H1 (cell line): ENCODE measurements at regions not wholly inside any gene's neighbourhood (a gene's known extent, or its start where the extent isn't known, plus 50 kb on each side); places are given as distances from the start of the nearest gene placed in this dataset.

Experiments used
- CTCF ChIA-PET: fragments of 300-600 bp; sonication (Branson Sonifier 250); formaldehyde crosslinking; loops from one replicate; lab custom pipeline; 2021; ENCODE audit not compliant: partially characterized antibody; lab: Charles Lee
- POLR2A ChIA-PET: fragments of 300-600 bp; sonication (Branson Sonifier 250); formaldehyde crosslinking; loops from one replicate; lab custom pipeline; 2021; ENCODE audit warnings: inconsistent platforms; ENCODE audit not compliant: partially characterized antibody; lab: Charles Lee
- DNase-seq, 2 experiments: peaks; one replicate each; pipeline versions ENCODE4 v3.0.0 to v3.0.0-alpha.2; 2010 to 2022; ENCODE audit warnings: low spot score in 2 of 2, low read depth in 1 of 2, mixed read lengths in 1 of 2
- FAIRE-seq: peaks from 2 replicates; lab custom pipeline; 2011; peaks lifted over from hg19 to GRCh38; lab: Jason Lieb, UNC
- H2AFZ ChIP-seq: 2 replicates; pipeline ENCODE4 v1.8.1; 2012; ENCODE audit warnings: low read length, inconsistent platforms
- H2AK5ac ChIP-seq: 2 replicates; pipeline ENCODE4 v1.6.1; 2013; ENCODE audit warnings: low read depth, low read length
- H2BK120ac ChIP-seq: replicated peaks from 2 replicates; pipeline ENCODE3; 2013; ENCODE audit warnings: low read depth, low read length, inconsistent platforms
- H2BK12ac ChIP-seq: 2 replicates; pipeline ENCODE4 v1.6.1; 2013; ENCODE audit warnings: low read depth, low read length
- H2BK15ac ChIP-seq: 2 replicates; pipeline ENCODE4 v1.6.1; 2013; ENCODE audit warnings: low read length
- H2BK20ac ChIP-seq: 2 replicates; pipeline ENCODE4 v1.6.1; 2013; ENCODE audit warnings: low read length
- H2BK5ac ChIP-seq: 2 replicates; pipeline ENCODE4 v1.6.1; 2013; ENCODE audit warnings: low read depth, low read length
- H3K14ac ChIP-seq: 2 replicates; pipeline ENCODE4 v1.6.1; 2013; ENCODE audit warnings: inconsistent platforms; ENCODE audit not compliant: insufficient read length
- H3K18ac ChIP-seq: 2 replicates; pipeline ENCODE4 v1.6.1; 2013; ENCODE audit warnings: low read length; ENCODE audit errors: extremely low read depth
- H3K23ac ChIP-seq: 2 replicates; pipeline ENCODE4 v1.6.1; 2013; ENCODE audit warnings: inconsistent platforms; ENCODE audit not compliant: insufficient read length
- H3K23me2 ChIP-seq: 2 replicates; pipeline ENCODE4 v1.6.1; 2013; ENCODE audit warnings: low read depth, low read length
- H3K27ac ChIP-seq: 2 replicates; pipeline ENCODE4 v1.6.1; 2011; ENCODE audit warnings: low read depth, low read length, inconsistent platforms
- H3K27me3 ChIP-seq, 4 experiments: replicated peaks in 1 of 4; 1 replicate in 1 of 4; 2 replicates in 3 of 4; pipeline versions ENCODE4 v1.6.1 to v1.8.1; 2011 to 2013; ENCODE audit warnings: low read length in 3 of 4, mild to moderate bottlenecking in 3 of 4, inconsistent platforms in 2 of 4, mixed read lengths in 2 of 4, moderate library complexity in 1 of 4; ENCODE audit not compliant: control insufficient read depth in 3 of 4, insufficient read depth in 3 of 4; ENCODE audit errors: extremely low read depth in 1 of 4
- H3K36me3 ChIP-seq, 4 experiments: 2 replicates each; pipeline versions ENCODE4 v1.6.1 to v1.8.1; 2011 to 2013; ENCODE audit warnings: mild to moderate bottlenecking in 4 of 4, low read length in 3 of 4, moderate library complexity in 2 of 4, control low read depth in 1 of 4, inconsistent platforms in 1 of 4; ENCODE audit not compliant: insufficient read depth in 4 of 4, control insufficient read depth in 2 of 4
- H3K4ac ChIP-seq: replicated peaks from 2 replicates; pipeline ENCODE3; 2013; ENCODE audit warnings: low read length, low read depth, mixed read lengths, inconsistent platforms; ENCODE audit not compliant: insufficient read length
- H3K4me1 ChIP-seq, 4 experiments: replicated peaks in 1 of 4; 1 replicate in 1 of 4; 2 replicates in 3 of 4; pipeline versions ENCODE4 v1.6.1 to v1.8.1; 2011 to 2013; ENCODE audit warnings: low read length in 3 of 4, inconsistent platforms in 2 of 4, mixed read lengths in 1 of 4; ENCODE audit not compliant: insufficient read depth in 4 of 4, control insufficient read depth in 3 of 4
- H3K4me2 ChIP-seq, 2 experiments: 2 replicates each; pipeline versions ENCODE4 v1.6.1 to v1.8.1; 2011 to 2013; ENCODE audit warnings: low read depth in 2 of 2, low read length in 2 of 2, control low read depth in 1 of 2, inconsistent platforms in 1 of 2, mild to moderate bottlenecking in 1 of 2; ENCODE audit not compliant: insufficient read depth in 1 of 2
- H3K4me3 ChIP-seq, 4 experiments: fragments of 200-600, 300-600 bp in 1 of 4; sonication (generic), shearing (Covaris generic), sonication (Bioruptor Twin) in 1 of 4; 2 replicates each; pipeline versions ENCODE4 v1.5.1 to v1.8.1; 2011 to 2016; ENCODE audit warnings: low read length in 4 of 4, low read depth in 3 of 4, control low read depth in 2 of 4, inconsistent platforms in 2 of 4, mild to moderate bottlenecking in 2 of 4, mixed read lengths in 1 of 4, moderate library complexity in 1 of 4; ENCODE audit not compliant: insufficient read depth in 2 of 4; ENCODE audit errors: extremely low read depth in 1 of 4
- H3K56ac ChIP-seq: replicated peaks from 2 replicates; pipeline ENCODE3; 2013; ENCODE audit warnings: low read depth, mild to moderate bottlenecking, mixed read lengths, low read length, inconsistent platforms; ENCODE audit not compliant: insufficient read length
- H3K79me1 ChIP-seq: 2 replicates; pipeline ENCODE4 v1.6.1; 2013; ENCODE audit warnings: low read depth, low read length, control low read depth
- H3K79me2 ChIP-seq, 2 experiments: 2 replicates each; pipeline versions ENCODE4 v1.6.1 to v1.8.1; 2012 to 2013; ENCODE audit warnings: low read length in 2 of 2, mild to moderate bottlenecking in 2 of 2, inconsistent platforms in 1 of 2; ENCODE audit not compliant: insufficient read depth in 2 of 2, control insufficient read depth in 1 of 2
- H3K9ac ChIP-seq, 4 experiments: replicated peaks in 1 of 4; 1 replicate in 1 of 4; 2 replicates in 3 of 4; pipeline versions ENCODE4 v1.6.1 to v1.8.1; 2011 to 2013; ENCODE audit warnings: low read depth in 3 of 4, low read length in 3 of 4, control low read depth in 2 of 4, mild to moderate bottlenecking in 2 of 4, moderate library complexity in 2 of 4, inconsistent platforms in 1 of 4; ENCODE audit errors: extremely low read depth in 1 of 4
- H3K9me3 ChIP-seq, 2 experiments: 2 replicates each; pipeline versions ENCODE4 v1.6.1 to v1.8.1; 2012 to 2013; ENCODE audit warnings: mild to moderate bottlenecking in 2 of 2, moderate library complexity in 2 of 2, control low read depth in 1 of 2, inconsistent platforms in 1 of 2, low read depth in 1 of 2, low read length in 1 of 2, mixed read lengths in 1 of 2; ENCODE audit not compliant: insufficient read depth in 2 of 2
- H4K20me1 ChIP-seq, 2 experiments: replicated peaks in 1 of 2; 2 replicates each; pipeline versions ENCODE3 to v1.8.1; 2011 to 2013; ENCODE audit warnings: inconsistent platforms in 2 of 2, low read length in 2 of 2, mild to moderate bottlenecking in 1 of 2; ENCODE audit not compliant: insufficient read depth in 2 of 2, control insufficient read depth in 1 of 2
- H4K5ac ChIP-seq: 2 replicates; pipeline ENCODE4 v1.6.1; 2013; ENCODE audit warnings: low read length, low read depth, mixed read lengths, inconsistent platforms; ENCODE audit not compliant: insufficient read length
- H4K8ac ChIP-seq: 2 replicates; pipeline ENCODE4 v1.8.0; 2013; ENCODE audit warnings: mild to moderate bottlenecking, moderate library complexity, low read length, inconsistent platforms; ENCODE audit not compliant: insufficient read depth; ENCODE audit errors: extremely low read depth
- H4K91ac ChIP-seq: replicated peaks from 2 replicates; pipeline ENCODE3; 2013; ENCODE audit warnings: low read length, mixed read lengths, inconsistent platforms; ENCODE audit not compliant: insufficient read length
- CTCF ChIP-seq, 3 experiments: IDR thresholded peaks; 1 replicate in 2 of 3; 2 replicates in 1 of 3; pipeline versions ENCODE4 v1.5.1 to v1.6.1; 2011; ENCODE audit warnings: low read length in 3 of 3, mild to moderate bottlenecking in 3 of 3, inconsistent platforms in 2 of 3, low read depth in 1 of 3, moderate library complexity in 1 of 3; ENCODE audit not compliant: insufficient read depth in 1 of 3; ENCODE audit errors: control extremely low read depth in 1 of 3
- KDM5A ChIP-seq: fragments of 200-600 bp; IDR thresholded peaks from 2 replicates; pipeline ENCODE4 v1.7.1; 2012; ENCODE audit warnings: mild to moderate bottlenecking, low read length, inconsistent platforms, mixed read lengths
- POLR2A ChIP-seq, 2 experiments: IDR thresholded peaks; 1 replicate in 1 of 2; 2 replicates in 1 of 2; pipeline ENCODE4 v1.6.1; 2011; ENCODE audit warnings: low read depth in 2 of 2, low read length in 2 of 2, mild to moderate bottlenecking in 2 of 2; ENCODE audit errors: control extremely low read depth in 1 of 2
- POLR2AphosphoS5 ChIP-seq: IDR thresholded peaks from 2 replicates; pipeline ENCODE4 v1.6.1; 2011; ENCODE audit warnings: low read depth, low read length
- RBBP5 ChIP-seq: IDR thresholded peaks from 2 replicates; pipeline ENCODE4 v1.7.1; 2012; ENCODE audit warnings: low read depth, mild to moderate bottlenecking, inconsistent platforms, low read length, moderate library complexity, borderline replicate concordance
- RNF2 ChIP-seq: fragments of 200-900, 300-1000 bp; sonication (generic); IDR thresholded peaks from 2 replicates; pipeline ENCODE4 v1.7.1; 2016; ENCODE audit warnings: borderline replicate concordance, low read depth, mild to moderate bottlenecking, antibody characterized with exemption, low read length; ENCODE audit not compliant: poor library complexity, severe bottlenecking; ENCODE audit errors: missing control alignments
- SIN3A ChIP-seq, 2 experiments: IDR thresholded peaks in 1 of 2; conservative IDR thresholded peaks in 1 of 2; 2 replicates each; pipeline ENCODE4 v1.6.1; 2011 to 2012; ENCODE audit warnings: low read length in 2 of 2, improper control_type of control experiment in 1 of 2, low read depth in 1 of 2, mild to moderate bottlenecking in 1 of 2
- SIRT6 ChIP-seq: IDR thresholded peaks from one replicate; pipeline ENCODE4 v1.7.1; 2012; ENCODE audit warnings: low read length, inconsistent platforms
- YY1 ChIP-seq: IDR thresholded peaks from 2 replicates; pipeline ENCODE4 v1.6.1; 2011; ENCODE audit warnings: low read depth, mild to moderate bottlenecking, low read length
- ZNF274 ChIP-seq: IDR thresholded peaks from 2 replicates; pipeline ENCODE4 v1.7.0; 2012; ENCODE audit warnings: low read length, borderline replicate concordance; ENCODE audit errors: extremely low read depth
- WGBS, 2 experiments: shearing (Covaris generic) in 1 of 2; methylation state at CpG; one replicate each; pipeline versions ENCODE4 v1.1.6 to v1.1.7; 2013 to 2015; ENCODE audit warnings: low lambda C conversion rate in 2 of 2, mixed read lengths in 2 of 2, inconsistent platforms in 1 of 2, low coverage in 1 of 2, missing lambda C conversion rate in 1 of 2; ENCODE audit not compliant: insufficient replicate concordance in 2 of 2, insufficient coverage in 1 of 2, insufficient read length in 1 of 2; ENCODE audit errors: extremely low coverage in 1 of 2, missing lambda C conversion rate in 1 of 2; 5-methylcytosine and 5-hydroxymethylcytosine counted together

- H2AK5ac ChIP-seq, result no peak overlapping the region
- no peak overlapping the region for H2BK15ac ChIP-seq
- H3K79me2 ChIP-seq, result no peaks in the 10 kb centered on the region
- peaks cover 4 to 24% (median 21%) of the 10 kb centered on the region in 4 experiments for H3K4me1 ChIP-seq
- no peak overlapping the region for H3K27ac ChIP-seq
- H3K36me3 ChIP-seq, result no peaks in the 10 kb centered on the region
- POLR2A ChIA-PET, result no interaction called here
- no peak overlapping the region for H2BK5ac ChIP-seq
- H4K8ac ChIP-seq, result no peak overlapping the region
- no peak overlapping the region for H3K23ac ChIP-seq
- no peak overlapping the region for H3K14ac ChIP-seq
- no peak for DNase-seq
- CTCF ChIA-PET, result no interaction called here
- peaks cover under 1 to 3% of the 10 kb centered on the region in 2 experiments; a peak in 3 of 4 replicates for H3K9me3 ChIP-seq
- H4K20me1 ChIP-seq, result no peaks in the 10 kb centered on the region
- no peak overlapping the region for H3K4me3 ChIP-seq
- H3K79me1 ChIP-seq, result no peaks in the 10 kb centered on the region
- no peak overlapping the region for H3K56ac ChIP-seq
- H3K23me2 ChIP-seq, result no peaks in the 10 kb centered on the region
- no peak overlapping the region for H3K4me2 ChIP-seq
- H2BK12ac ChIP-seq, result peak overlapping the region; percentile 1; the same call in 1 of the 2 replicates
- no peak overlapping the region for H3K9ac ChIP-seq
- peak overlapping the region; percentile 52 for H2BK120ac ChIP-seq
- H2AFZ ChIP-seq, result 0 out of 2 replicates have a peak overlapping the region, but pooled peaks have one; percentile 29
- H2BK20ac ChIP-seq, result peak overlapping the region; percentile 76; the same call in 1 of the 2 replicates
- no peaks in the 10 kb centered on the region for H3K27me3 ChIP-seq
- no peak overlapping the region for H3K18ac ChIP-seq
- peak; percentile 24 for FAIRE-seq
- no peak overlapping the region for H3K4ac ChIP-seq
- H4K91ac ChIP-seq, result peak overlapping the region; percentile 5
- no peak overlapping the region for H4K5ac ChIP-seq
- WGBS, 2 experiments, result 76% methylated on average over 3 of the region's 3 CpGs; no CpG with 5 or more reads in 1 of the 2 experiments
- TF ChIP-seq SIRT6, result no peak
- TF ChIP-seq RBBP5, result no peak
- TF ChIP-seq POLR2A (IDR thresholded peaks at IDR 0.05; ENCODE audit: control extremely low read depth in 1 of 2, low read depth in 2 of 2, low read length in 2 of 2), result no peak
- no peak for TF ChIP-seq YY1
- TF ChIP-seq CTCF (IDR thresholded peaks at IDR 0.05; ENCODE audit: control extremely low read depth in 1 of 3, insufficient read depth in 1 of 3, low read depth in 1 of 3, low read length in 3 of 3), result no peak
- no peak for TF ChIP-seq SIN3A (conservative IDR thresholded peaks at IDR 0.05 in 1 of 2, IDR thresholded peaks at IDR 0.05 in 1 of 2; ENCODE audit: low read depth in 1 of 2, low read length in 2 of 2)
- TF ChIP-seq RNF2, result no peak
- TF ChIP-seq POLR2AphosphoS5, result no peak
- no peak for TF ChIP-seq ZNF274
- no peak for TF ChIP-seq KDM5A
Measured at GRCh38 chr12:114287821-114288525, 118.0 kb downstream of the TBX5 start.
